Mesendoderm (in vitro differentiated cells): ENCODE measurements at regions not wholly inside any gene's neighbourhood (a gene's known extent, or its start where the extent isn't known, plus 50 kb on each side); places are given as distances from the start of the nearest gene placed in this dataset.
"Not testable (repeated sequence)": the region's sequence is repeated elsewhere in the genome, so short reads cannot be mapped to it uniquely, and the experiment has no call there.

Source experiments
- DNase-seq: peaks from one replicate; pipeline ENCODE4 v3.0.0; 2013
- H2AK5ac ChIP-seq: 2 replicates; pipeline ENCODE4 v1.6.1; 2013; ENCODE audit warnings: low read length, inconsistent platforms
- H2BK120ac ChIP-seq: 2 replicates; pipeline ENCODE4 v1.6.1; 2013; ENCODE audit warnings: low read depth, mild to moderate bottlenecking, low read length, moderate library complexity, mixed read lengths
- H2BK15ac ChIP-seq: replicated peaks from 2 replicates; pipeline ENCODE4 v1.6.1; 2013; ENCODE audit warnings: low read depth, mild to moderate bottlenecking, moderate library complexity
- H2BK5ac ChIP-seq: 2 replicates; pipeline ENCODE4 v1.6.1; 2013; ENCODE audit warnings: low read length, inconsistent platforms
- H3K18ac ChIP-seq: 2 replicates; pipeline ENCODE4 v1.6.1; 2013; ENCODE audit warnings: mild to moderate bottlenecking, low read length, mixed read lengths
- H3K23ac ChIP-seq: one replicate; pipeline ENCODE4 v1.6.1; 2013; ENCODE audit warnings: low read length
- H3K27ac ChIP-seq: 2 replicates; pipeline ENCODE4 v1.5.1; 2013; ENCODE audit warnings: low read depth, mild to moderate bottlenecking, inconsistent platforms, low read length, moderate library complexity
- H3K27me3 ChIP-seq: 2 replicates; pipeline ENCODE4 v1.6.1; 2013; ENCODE audit warnings: low read length, control low read depth, mild to moderate bottlenecking, inconsistent platforms; ENCODE audit not compliant: insufficient read depth, poor library complexity
- H3K36me3 ChIP-seq: 2 replicates; pipeline ENCODE4 v1.6.1; 2013; ENCODE audit warnings: low read length, inconsistent platforms; ENCODE audit not compliant: control insufficient read depth, insufficient read depth
- H3K4ac ChIP-seq: one replicate; pipeline ENCODE4 v1.6.1; 2013; ENCODE audit warnings: low read depth, mild to moderate bottlenecking, low read length, moderate library complexity
- H3K4me1 ChIP-seq: 2 replicates; pipeline ENCODE4 v1.6.1; 2013; ENCODE audit warnings: low read depth, low read length, inconsistent platforms; ENCODE audit not compliant: control insufficient read depth
- H3K4me2 ChIP-seq: 2 replicates; pipeline ENCODE4 v1.6.1; 2013; ENCODE audit warnings: low read length
- H3K4me3 ChIP-seq: 2 replicates; pipeline ENCODE4 v1.5.1; 2013; ENCODE audit warnings: mild to moderate bottlenecking, low read length
- H3K56ac ChIP-seq: one replicate; pipeline ENCODE4 v1.6.1; 2013; ENCODE audit warnings: low read length
- H3K79me1 ChIP-seq: 2 replicates; pipeline ENCODE4 v1.6.1; 2013; ENCODE audit warnings: low read length, inconsistent platforms
- H3K79me2 ChIP-seq: 2 replicates; pipeline ENCODE4 v1.6.1; 2013; ENCODE audit warnings: mild to moderate bottlenecking, low read length; ENCODE audit not compliant: control insufficient read depth, insufficient read depth
- H3K9ac ChIP-seq: 2 replicates; pipeline ENCODE4 v1.6.1; 2013; ENCODE audit warnings: low read length, inconsistent platforms
- H4K5ac ChIP-seq: one replicate; pipeline ENCODE4 v1.6.1; 2013; ENCODE audit warnings: low read length
- H4K8ac ChIP-seq: one replicate; pipeline ENCODE4 v1.6.1; 2013; ENCODE audit warnings: low read depth, mild to moderate bottlenecking, control low read depth, low read length, moderate library complexity
- WGBS: extraction: QIAGEN DNeasy Blood & Tissue Kit; methylation state at CpG from one replicate; pipeline ENCODE4 v1.1.7; 2013; ENCODE audit warnings: low lambda C conversion rate, missing lambda C conversion rate; ENCODE audit not compliant: insufficient coverage; ENCODE audit errors: extremely low coverage; 5-methylcytosine and 5-hydroxymethylcytosine counted together

GRCh38 chr9:29160763-29161353 lies 1587.6 kb upstream of the C9orf72 start:
- no peaks in the 10 kb centered on the region for H3K36me3 ChIP-seq
- no peak overlapping the region for H3K18ac ChIP-seq
- no peaks in the 10 kb centered on the region for H3K27me3 ChIP-seq
- no peak overlapping the region for H2BK15ac ChIP-seq
- H3K4me2 ChIP-seq, result no peak overlapping the region
- H2BK5ac ChIP-seq, result no peak overlapping the region
- no CpG with 5 or more reads among the region's 6 CpGs for WGBS
- H2AK5ac ChIP-seq, result no peak overlapping the region
- H3K27ac ChIP-seq, result no peak overlapping the region
- H4K5ac ChIP-seq, result no peak overlapping the region
- no peak overlapping the region for H4K8ac ChIP-seq
- no peaks in the 10 kb centered on the region for H3K4me1 ChIP-seq
- H2BK120ac ChIP-seq, result no peak overlapping the region
- DNase-seq, result no peak
- H3K56ac ChIP-seq, result no peak overlapping the region
- no peak overlapping the region for H3K4ac ChIP-seq
- H3K4me3 ChIP-seq, result no peak overlapping the region
- H3K9ac ChIP-seq, result no peak overlapping the region
- H3K79me2 ChIP-seq, result no peaks in the 10 kb centered on the region
- no peaks in the 10 kb centered on the region for H3K79me1 ChIP-seq
- no peak overlapping the region for H3K23ac ChIP-seq

- Histone ChIP-seq H4K8ac (no peak overlapping the region), H3K23ac (no peak overlapping the region), H2BK5ac (no peak overlapping the region), H3K4me1 (no peaks in the 10 kb centered on the region), H3K4me2 (no peak overlapping the region), H3K36me3 (no peaks in the 10 kb centered on the region), H2BK120ac (no peak overlapping the region), H3K27ac (no peak overlapping the region), H3K4me3 (no peak overlapping the region), H3K79me2 (no peaks in the 10 kb centered on the region), H2BK15ac (no peak overlapping the region), H3K18ac (no peak overlapping the region), H2AK5ac (no peak overlapping the region), H3K56ac (no peak overlapping the region), H3K27me3 (no peaks in the 10 kb centered on the region), H3K4ac (no peak overlapping the region), H3K9ac (no peak overlapping the region), H3K79me1 (no peaks in the 10 kb centered on the region), H4K5ac (no peak overlapping the region)
- no peak for DNase-seq
- no CpG with 5 or more reads among the region's 3 CpGs for WGBS
Observed at GRCh38 chr9:29174136-29174535, 1600.9 kb upstream of the C9orf72 start.

GRCh38 chr9:29176231-29176630 lies 1603.0 kb upstream of the C9orf72 start:
- H3K9ac ChIP-seq, result no peak overlapping the region
- H3K4me2 ChIP-seq, result no peak overlapping the region
- no peak overlapping the region for H3K27ac ChIP-seq
- no peaks in the 10 kb centered on the region for H3K36me3 ChIP-seq
- no peak overlapping the region for H2BK15ac ChIP-seq
- H3K79me1 ChIP-seq, result no peaks in the 10 kb centered on the region
- DNase-seq, result no peak
- no peak overlapping the region for H3K56ac ChIP-seq
- no peak overlapping the region for H3K18ac ChIP-seq
- no peak overlapping the region for H4K8ac ChIP-seq
- no peak overlapping the region for H2AK5ac ChIP-seq
- no peaks in the 10 kb centered on the region for H3K79me2 ChIP-seq
- H3K27me3 ChIP-seq, result no peaks in the 10 kb centered on the region
- no peak overlapping the region for H2BK120ac ChIP-seq
- H3K23ac ChIP-seq, result no peak overlapping the region
- H4K5ac ChIP-seq, result no peak overlapping the region
- H3K4me1 ChIP-seq, result no peaks in the 10 kb centered on the region
- H3K4ac ChIP-seq, result no peak overlapping the region
- no peak overlapping the region for H2BK5ac ChIP-seq
- WGBS, result no CpG with 5 or more reads among the region's 2 CpGs
- H3K4me3 ChIP-seq, result no peak overlapping the region

- Histone ChIP-seq H3K36me3 (no peaks in the 10 kb centered on the region), H3K9ac (no peak overlapping the region), H3K4ac (no peak overlapping the region), H3K4me1 (no peaks in the 10 kb centered on the region), H3K79me1 (no peaks in the 10 kb centered on the region), H3K4me2 (no peak overlapping the region), H3K27ac (no peak overlapping the region), H2AK5ac (no peak overlapping the region), H4K5ac (no peak overlapping the region), H3K79me2 (no peaks in the 10 kb centered on the region), H2BK5ac (no peak overlapping the region), H3K18ac (no peak overlapping the region), H2BK15ac (no peak overlapping the region), H2BK120ac (no peak overlapping the region), H3K56ac (no peak overlapping the region), H3K27me3 (no peaks in the 10 kb centered on the region), H4K8ac (no peak overlapping the region), H3K23ac (no peak overlapping the region), H3K4me3 (no peak overlapping the region)
- WGBS, result no CpG with 5 or more reads among the region's 2 CpGs
- no peak for DNase-seq
Observed at GRCh38 chr9:29176786-29177185, 1603.5 kb upstream of the C9orf72 start.

- no peak overlapping the region for H2AK5ac ChIP-seq
- no peak overlapping the region for H2BK120ac ChIP-seq
- no peaks in the 10 kb centered on the region for H3K79me2 ChIP-seq
- no peak overlapping the region for H3K18ac ChIP-seq
- no peaks in the 10 kb centered on the region for H3K27me3 ChIP-seq
- no peak overlapping the region for H4K5ac ChIP-seq
- no peak overlapping the region for H3K4ac ChIP-seq
- H3K79me1 ChIP-seq, result no peaks in the 10 kb centered on the region
- no peak overlapping the region for H3K56ac ChIP-seq
- no peaks in the 10 kb centered on the region for H3K4me1 ChIP-seq
- no peak overlapping the region for H3K4me3 ChIP-seq
- no peak overlapping the region for H2BK15ac ChIP-seq
- WGBS, result no CpG with 5 or more reads among the region's 3 CpGs
- no peak overlapping the region for H3K9ac ChIP-seq
- H3K4me2 ChIP-seq, result no peak overlapping the region
- no peaks in the 10 kb centered on the region for H3K36me3 ChIP-seq
- H4K8ac ChIP-seq, result no peak overlapping the region
- H3K27ac ChIP-seq, result no peak overlapping the region
- H2BK5ac ChIP-seq, result no peak overlapping the region
- no peak for DNase-seq
- no peak overlapping the region for H3K23ac ChIP-seq
Observed at GRCh38 chr9:29183971-29184370, 1610.7 kb upstream of the C9orf72 start.

- H3K18ac ChIP-seq, H3K9ac ChIP-seq, H2AK5ac ChIP-seq, H2BK120ac ChIP-seq, H3K4me3 ChIP-seq, H3K79me1 ChIP-seq, H3K27me3 ChIP-seq, H3K56ac ChIP-seq, DNase-seq, H3K27ac ChIP-seq, H3K36me3 ChIP-seq, H3K4me2 ChIP-seq, H2BK5ac ChIP-seq, H3K4ac ChIP-seq, H3K79me2 ChIP-seq, H2BK15ac ChIP-seq, H3K23ac ChIP-seq, H4K8ac ChIP-seq, H3K4me1 ChIP-seq, H4K5ac ChIP-seq: not testable (repeated sequence)
- no CpG with 5 or more reads among the region's 34 CpGs for WGBS
Observed at GRCh38 chr9:29188771-29189170, 1615.5 kb upstream of the C9orf72 start.
